ENCODE measurements at regions not wholly inside any gene's neighbourhood (a gene's known extent, or its start where the extent isn't known, plus 50 kb on each side); places are given as distances from the start of the nearest gene placed in this dataset.

- TF ChIP-seq SUZ12 (IDR thresholded peaks at IDR 0.05; ENCODE audit: extremely low read depth, insufficient read depth, insufficient read length) (no peak), YY1 (IDR thresholded peaks at IDR 0.05; ENCODE audit: insufficient read depth, insufficient read length) (no peak), ZNF274 (IDR thresholded peaks at IDR 0.05; ENCODE audit: low read depth, low read length) (no peak)
These were observed 161.6 kb upstream of the OBI1 start for GRCh38 chr13:78820541-78820940.
